ENCODE measurements at regions not wholly inside any gene's neighbourhood (a gene's known extent, or its start where the extent isn't known, plus 50 kb on each side); places are given as distances from the start of the nearest gene placed in this dataset.

GRCh38 chr6:84350397-84350796, 123.0 kb upstream of the CEP162 start (continued):
- no peak for TF ChIP-seq FOXM1 (IDR thresholded peaks at IDR 0.05; ENCODE audit: low read depth)
- no peak for TF ChIP-seq MAX (IDR thresholded peaks at IDR 0.05; ENCODE audit: low read depth)

GRCh38 chr6:84349542-84349941, 122.1 kb upstream of the CEP162 start:
- 11% methylated on average over 1 of the region's 1 CpG for WGBS (ENCODE audit: low lambda C conversion rate)
- TF ChIP-seq FOXJ3 (CRISPR knock-in tag; IDR thresholded peaks at IDR 0.05) (no peak), USF1 (IDR thresholded peaks at IDR 0.05; ENCODE audit: borderline replicate concordance, low read depth) (no peak), RAD21 (IDR thresholded peaks at IDR 0.05; ENCODE audit: low read length) (no peak), MAX (IDR thresholded peaks at IDR 0.05; ENCODE audit: low read depth) (no peak), NRF1 (IDR thresholded peaks at IDR 0.05; ENCODE audit: low read depth, low read length) (no peak), SIN3A (IDR thresholded peaks at IDR 0.05; ENCODE audit: borderline replicate concordance, low read depth, low read length) (no peak), MEF2A (IDR thresholded peaks at IDR 0.05; ENCODE audit: borderline replicate concordance, low read depth) (no peak), GATA2 (CRISPR knock-in tag; IDR thresholded peaks at IDR 0.05) (no peak), EZH2phosphoT487 (IDR thresholded peaks at IDR 0.05; ENCODE audit: borderline replicate concordance, low read depth) (no peak), JUND (IDR thresholded peaks at IDR 0.05) (no peak), REST (IDR thresholded peaks at IDR 0.05; ENCODE audit: low read depth, low read length) (no peak), ELF1 (IDR thresholded peaks at IDR 0.05) (no peak)
- no peaks in the 10 kb centered on the region for H3K9me3 ChIP-seq
- no peaks in the 10 kb centered on the region for H3K9me2 ChIP-seq
- no peak overlapping the region for H3K27ac ChIP-seq (ENCODE audit: low read depth in 2 of 2, low read length in 1 of 2)
- no peak overlapping the region for H3K9ac ChIP-seq
- no peaks in the 10 kb centered on the region for H3K36me3 ChIP-seq (replicated peaks in 1 of 2; ENCODE audit: control insufficient read depth in 1 of 2, insufficient read depth in 2 of 2, low read length in 1 of 2)
- no peak overlapping the region for H3K4me2 ChIP-seq
- H4K20me1 ChIP-seq (ENCODE audit: insufficient read depth), result no peaks in the 10 kb centered on the region
- H3F3A ChIP-seq (replicated peaks; ENCODE audit: insufficient read depth), result no peaks in the 10 kb centered on the region
- H3K4me1 ChIP-seq (ENCODE audit: control insufficient read depth in 1 of 2, insufficient read depth in 2 of 2, low read depth in 1 of 2, low read length in 1 of 2), result no peaks in the 10 kb centered on the region
- no peaks in the 10 kb centered on the region for H3K27me3 ChIP-seq (ENCODE audit: insufficient read depth)
- no peak overlapping the region for H3K4me3 ChIP-seq (ENCODE audit: low read depth in 2 of 2, low read length in 1 of 2)
- ChIA-PET CTCF (no interaction called here), POLR2A (no interaction called here)
- no peak for DNase-seq
- H3K79me2 ChIP-seq (ENCODE audit: insufficient read depth), result no peaks in the 10 kb centered on the region
- H2AFZ ChIP-seq (ENCODE audit: low read depth), result no peak overlapping the region
